GM19324 (cell line): ENCODE measurements at regions not wholly inside any gene's neighbourhood (a gene's known extent, or its start where the extent isn't known, plus 50 kb on each side); places are given as distances from the start of the nearest gene placed in this dataset.

Experiments
- ATAC-seq: cut with Tn5 transposase; IDR thresholded peaks from one replicate; pipeline ENCODE4 v1.9.1; 2021; ENCODE audit warnings: mild to moderate bottlenecking, moderate library complexity; ENCODE audit not compliant: unreplicated experiment, low FRiP score

DNA sequence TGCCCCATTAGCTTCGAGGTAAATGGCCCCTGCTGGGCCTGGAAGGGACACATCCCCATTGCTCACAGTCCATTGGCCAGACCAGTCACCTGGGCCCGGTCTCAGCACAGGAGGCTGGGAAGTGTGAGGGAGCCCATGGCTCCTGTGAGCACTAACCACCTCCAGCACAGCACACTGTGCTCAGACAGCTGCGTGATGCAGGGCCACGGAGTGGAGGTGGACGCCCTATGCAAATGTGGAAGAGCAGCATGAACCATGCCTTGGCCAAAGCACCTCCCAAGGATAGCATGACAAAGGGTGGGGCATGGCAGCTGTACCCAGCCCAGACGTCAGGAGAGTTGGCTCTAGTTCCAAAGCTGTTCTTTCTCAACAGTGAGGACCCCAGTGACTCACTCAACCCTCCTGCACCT lies 120.1 kb upstream of the ZMIZ1 start:
- ATAC-seq = no peak

DNA sequence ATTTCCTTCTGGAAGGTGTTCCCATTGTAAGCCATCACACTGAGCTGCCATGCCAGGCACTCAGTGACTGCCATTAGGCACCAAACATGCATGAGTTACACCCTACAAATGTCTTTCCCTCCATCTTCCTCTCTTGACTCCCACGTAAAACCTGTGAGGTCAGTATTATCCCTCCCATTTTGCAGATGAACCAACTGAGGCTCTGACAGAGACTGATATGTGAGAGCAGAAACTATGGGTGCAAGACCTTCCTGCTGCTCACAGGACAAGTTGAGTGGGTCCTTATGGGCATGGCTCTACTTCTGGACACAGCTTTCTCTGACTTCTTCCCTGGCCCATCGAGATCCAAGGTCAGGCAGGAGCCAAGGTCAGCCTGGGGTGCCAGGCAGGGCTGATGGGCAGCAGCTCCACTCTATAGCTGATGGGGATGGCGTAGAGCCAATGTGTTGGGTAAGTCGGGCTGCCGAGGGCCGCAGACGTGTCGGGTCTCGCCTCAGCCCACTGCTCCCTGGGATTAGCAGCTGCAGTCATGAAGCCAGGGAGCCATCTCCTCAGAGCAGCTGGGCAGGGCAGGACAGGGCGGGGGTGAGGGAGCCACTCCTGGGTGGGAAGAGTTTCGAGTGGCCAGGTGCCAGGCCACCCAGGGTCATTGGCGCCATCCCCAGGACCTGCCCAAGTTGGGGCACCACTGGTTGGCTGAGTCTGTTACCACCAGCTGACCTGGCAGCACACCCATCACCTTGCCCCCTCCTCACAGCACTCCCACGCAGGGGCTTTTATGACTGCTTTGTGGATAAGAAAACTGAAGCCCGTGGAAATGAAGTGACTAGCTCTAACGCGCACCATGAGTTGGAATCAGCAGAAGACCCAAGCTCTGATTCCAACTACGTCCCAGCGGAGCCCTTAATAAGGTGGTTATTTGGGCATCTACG lies 117.8 kb upstream of the ZMIZ1 start:
- no peak for ATAC-seq

- no peak for ATAC-seq
Observed at GRCh38 chr10:78952030-78952429, 116.7 kb upstream of the ZMIZ1 start.

DNA sequence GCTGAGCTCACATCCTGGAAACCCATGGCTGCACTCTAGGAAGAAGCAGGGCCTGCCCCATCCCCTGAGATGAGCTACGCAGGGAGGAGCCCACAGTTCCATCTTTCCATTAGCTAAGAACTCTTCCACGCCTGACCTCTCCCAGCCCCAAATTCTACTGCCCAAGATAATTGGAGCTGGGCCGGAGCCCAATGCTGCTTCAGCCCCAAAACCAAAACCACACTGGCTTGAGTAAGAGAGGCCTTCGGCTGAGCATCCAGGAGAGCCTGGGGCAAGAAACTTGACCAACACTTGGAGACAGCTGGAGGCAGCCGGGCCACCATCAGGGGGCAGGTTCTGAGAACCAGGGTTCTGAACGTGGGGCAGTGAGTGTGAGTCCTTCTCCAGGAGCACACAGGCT lies 116.1 kb upstream of the ZMIZ1 start:
- no peak for ATAC-seq

DNA sequence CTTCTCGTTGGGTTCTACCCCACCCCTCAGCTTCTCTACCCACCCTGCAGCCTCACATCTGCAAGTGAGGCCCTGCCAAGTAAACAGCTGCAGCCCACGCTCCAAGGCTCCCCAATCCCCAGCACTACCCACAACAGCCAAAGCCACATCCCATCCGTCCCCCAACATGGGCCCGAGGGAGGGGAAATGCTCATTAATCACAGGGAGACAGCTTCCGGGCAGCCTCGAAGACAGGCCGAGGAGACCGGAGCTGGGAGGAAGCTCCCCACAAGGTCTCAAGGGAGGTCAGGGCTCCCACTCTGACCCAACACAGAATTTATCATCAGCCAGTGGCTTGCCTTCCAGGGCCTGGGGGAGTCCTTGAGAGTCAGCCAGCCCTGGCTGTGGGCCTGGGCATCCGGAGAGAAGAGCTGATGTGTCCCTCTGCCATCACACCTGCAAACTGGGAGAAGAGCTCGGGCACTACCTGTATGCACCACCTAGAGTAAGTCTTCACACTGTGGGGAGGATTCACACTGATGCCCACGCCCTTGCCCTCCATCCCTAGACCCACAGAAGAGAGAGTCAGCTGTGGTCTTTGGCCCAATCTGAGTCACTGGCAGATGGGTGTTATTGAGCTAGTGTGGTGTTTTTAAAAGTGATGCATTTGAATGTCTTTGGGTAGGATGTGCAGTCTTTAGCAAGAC lies 115.5 kb upstream of the ZMIZ1 start:
- no peak for ATAC-seq

DNA sequence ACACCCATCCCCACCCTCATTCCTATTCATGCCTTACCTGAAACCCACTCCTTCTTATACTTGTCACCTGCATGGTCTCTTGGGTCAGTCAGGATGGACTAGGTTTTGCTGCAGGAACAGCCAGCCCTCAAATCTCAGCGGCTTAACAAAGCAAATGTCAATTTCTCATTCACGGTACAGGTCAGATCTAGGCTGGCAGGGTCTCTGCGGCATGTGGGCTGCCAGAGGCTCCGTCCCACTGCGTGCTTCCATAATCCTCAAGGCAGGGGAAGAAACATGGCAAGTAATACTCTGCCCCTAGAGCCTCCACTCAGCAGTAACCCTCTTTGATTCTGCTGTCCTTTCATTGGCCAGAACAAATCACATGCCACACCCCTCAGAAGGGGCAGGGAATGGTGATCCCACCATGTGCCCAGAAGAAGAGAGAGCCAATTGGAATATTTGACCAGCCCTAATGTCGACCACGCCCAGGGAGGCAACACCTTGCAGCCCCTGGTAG lies 114.9 kb upstream of the ZMIZ1 start:
- ATAC-seq = no peak

DNA sequence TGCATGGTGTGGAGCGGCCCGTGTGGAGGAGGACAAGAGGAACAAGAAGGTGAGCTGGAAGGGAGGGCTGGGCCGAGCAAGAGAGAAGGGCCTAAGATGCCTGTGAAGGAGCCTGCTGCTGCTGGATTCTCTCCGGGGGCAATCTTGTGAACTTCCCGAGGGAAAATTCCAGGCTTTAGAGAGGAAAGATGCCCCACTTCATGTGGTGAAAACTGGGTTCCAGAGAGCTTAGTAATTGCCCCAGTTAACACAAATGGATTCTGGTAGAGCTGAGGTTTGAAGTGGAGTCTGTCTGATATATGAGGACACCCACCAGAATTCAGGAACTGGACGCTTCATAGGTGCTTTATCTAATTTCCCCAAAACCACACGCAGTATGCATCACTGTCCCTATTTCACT lies 114.1 kb upstream of the ZMIZ1 start:
- ATAC-seq = no peak

- ATAC-seq = no peak
Observed at GRCh38 chr10:78955206-78955605, 113.6 kb upstream of the ZMIZ1 start.

- ATAC-seq = no peak
Observed at GRCh38 chr10:78956391-78956790, 112.4 kb upstream of the ZMIZ1 start.

DNA sequence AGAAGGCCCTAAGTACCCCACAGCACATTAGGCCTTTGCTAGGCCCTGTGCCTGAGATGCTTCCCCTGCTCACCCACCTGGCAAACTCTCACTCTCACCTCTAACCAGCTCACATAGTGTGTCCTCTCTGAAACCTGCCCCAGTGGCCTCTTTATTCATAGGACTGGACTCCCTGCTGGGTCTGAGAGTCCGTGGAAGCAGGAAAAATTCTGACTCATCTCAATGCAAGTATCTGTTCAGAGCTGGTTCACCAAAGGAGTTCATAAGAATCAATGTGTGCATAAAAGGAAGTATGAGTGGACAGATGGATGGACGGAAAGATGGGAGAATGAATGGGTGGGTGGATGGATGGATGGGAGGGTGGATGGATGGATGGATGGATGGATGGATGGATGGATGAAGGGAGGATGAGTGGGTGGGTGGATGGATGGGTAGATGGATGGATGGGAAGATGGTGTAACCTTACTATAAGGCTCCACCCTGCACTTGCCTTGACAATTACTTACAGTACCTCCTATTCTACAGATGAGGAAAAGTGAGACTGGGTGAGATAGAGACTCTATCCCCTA lies 111.2 kb upstream of the ZMIZ1 start:
- ATAC-seq = no peak

DNA sequence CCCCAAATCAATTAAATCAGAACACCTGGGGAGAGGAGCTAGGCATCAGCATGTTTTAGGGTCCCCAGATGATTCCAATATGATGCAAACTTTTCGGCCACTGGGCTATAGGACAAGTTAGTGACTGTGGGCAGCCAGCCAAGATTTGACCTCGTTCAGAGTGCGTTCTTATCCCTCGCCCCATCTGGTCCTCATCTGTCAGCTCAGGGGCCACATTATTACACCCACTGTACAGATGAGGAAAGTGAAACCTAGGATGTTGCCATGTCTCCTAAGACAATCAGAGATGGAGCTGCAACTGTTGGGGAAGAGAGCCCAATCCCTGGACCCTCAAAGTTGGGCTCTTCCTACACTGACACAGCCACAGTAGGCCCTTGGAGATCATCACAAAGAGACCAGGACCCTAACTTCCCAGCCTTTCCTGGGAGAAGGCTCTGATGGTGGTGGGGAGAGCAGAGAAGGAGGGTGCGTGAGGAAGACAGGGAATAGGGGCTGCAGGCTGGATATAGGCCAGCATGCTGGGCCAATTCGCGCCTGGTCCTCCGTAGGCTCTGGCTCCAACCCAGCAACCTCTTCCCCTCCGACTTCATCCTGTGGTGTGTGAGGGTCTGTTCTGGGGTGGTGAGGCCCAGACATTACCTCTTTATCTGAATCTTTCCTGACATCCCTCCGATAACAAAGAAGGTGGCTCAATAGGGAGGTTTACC lies 109.4 kb upstream of the ZMIZ1 start:
- ATAC-seq = no peak

GRCh38 chr10:78959924-78960285 lies 108.9 kb upstream of the ZMIZ1 start:
- no peak for ATAC-seq

DNA sequence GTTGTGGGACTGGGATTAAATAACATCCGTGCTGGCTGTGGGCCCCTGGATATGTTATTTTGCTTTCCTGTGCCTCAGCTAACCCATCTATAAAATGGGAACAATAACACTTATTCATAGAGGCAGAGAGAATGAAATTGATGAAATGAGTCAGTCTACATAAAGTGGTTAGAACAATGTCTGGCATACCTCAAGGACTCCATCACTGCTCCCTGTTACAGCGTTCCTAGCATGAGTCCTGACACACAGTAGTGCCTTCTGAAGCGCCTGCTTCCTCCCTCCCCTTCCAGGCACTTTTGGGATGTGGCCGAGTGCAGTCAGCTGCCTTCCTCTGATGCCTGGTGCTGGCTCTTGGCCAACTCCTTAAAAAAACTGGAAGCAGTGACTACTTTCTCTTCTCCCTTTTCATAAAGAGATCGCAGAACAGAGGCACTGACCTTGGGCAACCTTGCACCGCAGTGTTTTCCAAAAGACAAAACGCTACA lies 108.4 kb upstream of the ZMIZ1 start:
- no peak for ATAC-seq

GRCh38 chr10:78961760-78962159 lies 107.0 kb upstream of the ZMIZ1 start:
- no peak for ATAC-seq

DNA sequence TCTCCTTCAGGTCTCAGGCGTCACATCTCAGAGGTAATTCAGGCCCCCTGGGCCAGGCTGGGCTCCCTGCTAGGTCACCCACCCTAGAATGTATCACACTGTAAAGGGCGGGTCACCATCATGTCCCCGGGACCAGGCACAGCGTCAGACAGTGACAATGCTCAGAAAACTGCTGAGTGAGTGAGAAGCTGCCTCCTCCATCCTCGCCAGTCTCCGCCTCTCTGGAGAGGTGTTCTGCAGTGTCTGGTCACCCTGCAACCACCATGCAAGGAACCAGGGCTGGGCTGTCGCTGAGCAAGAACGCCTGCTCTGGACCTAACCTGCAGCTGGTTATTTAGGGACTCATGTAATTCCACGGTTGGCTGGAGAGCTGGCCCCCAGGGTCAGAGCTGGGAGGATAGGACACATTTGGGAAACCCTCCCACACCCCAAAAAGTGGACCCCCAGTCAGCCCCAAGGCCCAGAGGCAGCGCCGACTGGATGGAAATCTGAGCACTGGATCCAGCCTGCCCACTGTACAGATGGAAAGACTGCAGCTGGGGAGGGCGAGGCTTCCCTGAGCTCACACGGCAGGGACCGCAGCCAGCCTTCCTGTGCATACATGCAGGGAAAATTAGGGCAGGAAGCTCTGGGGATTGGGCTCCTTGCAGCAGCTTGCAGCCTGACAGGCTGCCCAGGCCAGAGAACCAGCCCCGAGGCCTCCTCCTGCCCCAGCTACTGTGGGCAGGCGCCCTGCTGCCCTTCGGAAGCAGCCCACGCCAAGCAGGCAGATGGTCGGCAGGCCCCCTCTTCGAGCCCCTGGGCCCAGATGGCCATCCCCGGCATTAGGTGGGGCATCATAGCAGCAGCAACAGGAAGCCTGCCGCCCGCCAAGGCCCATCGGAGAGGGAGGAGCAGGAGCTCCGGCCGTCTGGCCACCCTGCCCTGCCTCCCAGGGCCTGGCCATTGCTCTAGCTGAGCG lies 105.4 kb upstream of the ZMIZ1 start:
- ATAC-seq = no peak

GRCh38 chr10:78964274-78964951 lies 104.4 kb upstream of the ZMIZ1 start:
- no peak for ATAC-seq

GRCh38 chr10:78964952-78965633 lies 103.7 kb upstream of the ZMIZ1 start:
- ATAC-seq = no peak

GRCh38 chr10:78966182-78966787 lies 102.5 kb upstream of the ZMIZ1 start:
- no peak for ATAC-seq
